Neutrophil (primary cell): ENCODE measurements at regions not wholly inside any gene's neighbourhood (a gene's known extent, or its start where the extent isn't known, plus 50 kb on each side); places are given as distances from the start of the nearest gene placed in this dataset.
"Not testable (repeated sequence)": the region's sequence is repeated elsewhere in the genome, so short reads cannot be mapped to it uniquely, and the experiment has no call there.

Experiments used
- H3K27ac ChIP-seq: fragments of 200-600 bp; sonication (generic); 2 replicates; pipeline ENCODE4 v1.5.1; 2016; ENCODE audit warnings: mild to moderate bottlenecking, moderate library complexity
- H3K27me3 ChIP-seq: fragments of 200-600 bp; sonication (generic); 2 replicates; pipeline ENCODE4 v1.6.0; 2016; ENCODE audit warnings: mild to moderate bottlenecking
- H3K36me3 ChIP-seq: fragments of 200-600 bp; sonication (generic); 2 replicates; pipeline ENCODE4 v1.5.1; 2017
- H3K4me1 ChIP-seq, 2 experiments: fragments of 200-600 bp in 1 of 2; sonication (generic) in 1 of 2; 1 replicate in 1 of 2; 2 replicates in 1 of 2; pipeline versions ENCODE4 v1.5.1 to v1.6.1; 2013 to 2016; ENCODE audit warnings: low read depth in 1 of 2, low read length in 1 of 2, mild to moderate bottlenecking in 1 of 2, moderate library complexity in 1 of 2; ENCODE audit not compliant: control insufficient read depth in 1 of 2, insufficient read depth in 1 of 2
- H3K4me3 ChIP-seq, 2 experiments: fragments of 200-600 bp in 1 of 2; sonication (generic) in 1 of 2; 1 replicate in 1 of 2; 2 replicates in 1 of 2; pipeline ENCODE4 v1.5.1; 2013 to 2016; ENCODE audit warnings: low read depth in 1 of 2, low read length in 1 of 2, mild to moderate bottlenecking in 1 of 2, moderate library complexity in 1 of 2
- H3K9me3 ChIP-seq: fragments of 200-600 bp; sonication (generic); 2 replicates; pipeline ENCODE4 v1.5.1; 2016
- TF ChIP-seq, protein P1 (sequence below): fragments of 200-600 bp; sonication (generic); IDR thresholded peaks from 2 replicates; pipeline ENCODE4 v1.5.1; 2016; ENCODE audit warnings: antibody characterized with exemption

DNA sequence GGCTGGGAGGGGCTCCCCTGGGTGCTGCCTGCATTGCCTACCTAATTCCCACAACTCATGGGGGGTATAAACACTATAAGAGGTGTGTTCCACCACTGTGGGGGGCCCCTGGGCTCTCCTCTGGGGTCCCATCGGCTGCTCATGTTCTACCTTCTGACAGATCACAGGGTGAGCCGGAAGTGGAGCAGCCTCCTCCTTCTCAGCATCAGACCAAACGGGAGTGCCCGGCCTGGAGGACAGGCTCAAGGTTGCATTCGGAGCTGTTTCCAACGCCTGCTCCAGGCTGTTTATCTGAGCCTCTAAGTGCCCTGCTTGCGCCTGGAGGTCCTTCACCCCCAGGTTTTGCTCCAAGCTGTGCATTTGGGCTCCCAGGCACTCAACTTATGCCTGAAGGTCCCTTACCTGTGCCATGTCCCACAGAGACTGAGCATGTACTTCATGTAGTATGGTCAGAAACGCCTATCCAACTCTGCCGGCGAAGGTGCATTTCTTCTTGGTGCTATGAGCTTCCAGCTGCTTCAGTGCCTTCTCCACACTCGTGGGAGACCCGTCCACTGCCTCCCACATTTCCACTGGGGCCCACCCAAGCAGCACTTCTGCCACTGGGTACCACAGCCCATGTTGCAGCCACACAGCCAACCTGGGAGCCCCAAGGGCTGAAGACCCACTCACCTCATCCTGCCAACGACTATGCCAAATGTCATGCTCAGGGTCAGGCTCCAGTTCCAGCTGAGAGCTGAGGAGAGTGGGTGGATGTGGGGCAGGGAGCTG, 232.1 kb downstream of the IGSF11 start:
- Histone ChIP-seq H3K4me1 (no peaks in the 10 kb centered on the region), H3K4me3 (no peak overlapping the region), H3K36me3 (no peaks in the 10 kb centered on the region), H3K27ac (no peak overlapping the region), H3K27me3 (no peaks in the 10 kb centered on the region), H3K9me3 (no peaks in the 10 kb centered on the region)
- TF ChIP-seq, protein P1, sequence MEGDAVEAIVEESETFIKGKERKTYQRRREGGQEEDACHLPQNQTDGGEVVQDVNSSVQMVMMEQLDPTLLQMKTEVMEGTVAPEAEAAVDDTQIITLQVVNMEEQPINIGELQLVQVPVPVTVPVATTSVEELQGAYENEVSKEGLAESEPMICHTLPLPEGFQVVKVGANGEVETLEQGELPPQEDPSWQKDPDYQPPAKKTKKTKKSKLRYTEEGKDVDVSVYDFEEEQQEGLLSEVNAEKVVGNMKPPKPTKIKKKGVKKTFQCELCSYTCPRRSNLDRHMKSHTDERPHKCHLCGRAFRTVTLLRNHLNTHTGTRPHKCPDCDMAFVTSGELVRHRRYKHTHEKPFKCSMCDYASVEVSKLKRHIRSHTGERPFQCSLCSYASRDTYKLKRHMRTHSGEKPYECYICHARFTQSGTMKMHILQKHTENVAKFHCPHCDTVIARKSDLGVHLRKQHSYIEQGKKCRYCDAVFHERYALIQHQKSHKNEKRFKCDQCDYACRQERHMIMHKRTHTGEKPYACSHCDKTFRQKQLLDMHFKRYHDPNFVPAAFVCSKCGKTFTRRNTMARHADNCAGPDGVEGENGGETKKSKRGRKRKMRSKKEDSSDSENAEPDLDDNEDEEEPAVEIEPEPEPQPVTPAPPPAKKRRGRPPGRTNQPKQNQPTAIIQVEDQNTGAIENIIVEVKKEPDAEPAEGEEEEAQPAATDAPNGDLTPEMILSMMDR = no peak

DNA sequence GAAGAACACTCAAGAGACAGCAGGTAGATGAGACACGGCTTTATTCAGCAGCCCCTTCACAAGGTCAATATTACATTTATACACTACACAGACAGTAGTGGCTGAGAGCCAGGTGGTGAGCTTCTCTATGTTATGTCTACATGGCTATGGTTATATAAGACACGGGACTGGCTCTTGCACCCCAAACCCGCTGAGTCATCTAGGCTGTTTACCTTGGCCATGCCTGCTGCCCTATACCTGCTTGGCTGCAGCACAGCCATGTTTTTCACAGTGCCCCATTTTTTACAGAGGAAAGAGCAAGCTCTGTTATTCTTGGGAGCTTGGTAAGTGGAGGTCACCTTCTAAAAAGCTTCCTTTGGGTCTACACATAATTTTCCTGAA, 231.6 kb downstream of the IGSF11 start:
- Histone ChIP-seq H3K36me3 (no peaks in the 10 kb centered on the region), H3K9me3 (no peaks in the 10 kb centered on the region), H3K4me3 (no peak overlapping the region), H3K27ac (no peak overlapping the region), H3K27me3 (no peaks in the 10 kb centered on the region), H3K4me1 (no peaks in the 10 kb centered on the region)
- TF ChIP-seq, protein P1 = no peak

DNA sequence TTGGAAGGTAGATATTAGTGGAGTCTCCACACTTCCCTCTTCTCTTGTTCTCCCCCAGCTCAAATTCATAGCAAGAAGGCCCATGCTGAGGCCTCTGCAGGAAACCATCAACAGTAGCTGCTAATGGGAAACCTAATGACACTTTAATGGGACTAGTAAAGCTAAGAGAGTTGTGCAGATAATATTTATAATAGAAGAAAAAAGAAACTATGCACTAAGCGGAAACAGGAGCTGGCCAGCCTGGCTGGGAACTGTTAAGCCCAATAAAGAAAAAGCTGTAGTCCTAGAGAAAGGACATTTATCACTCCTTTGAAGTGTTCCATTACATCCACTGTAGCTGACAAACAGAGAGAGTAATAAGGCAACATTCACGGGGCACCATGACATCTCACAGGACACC, 229.6 kb downstream of the IGSF11 start:
- H3K36me3 ChIP-seq = no peaks in the 10 kb centered on the region
- no peaks in the 10 kb centered on the region for H3K27me3 ChIP-seq
- H3K4me1 ChIP-seq = no peaks in the 10 kb centered on the region
- no peak overlapping the region for H3K27ac ChIP-seq
- no peak overlapping the region for H3K4me3 ChIP-seq
- TF ChIP-seq, protein P1 = no peak
- no peaks in the 10 kb centered on the region for H3K9me3 ChIP-seq

DNA sequence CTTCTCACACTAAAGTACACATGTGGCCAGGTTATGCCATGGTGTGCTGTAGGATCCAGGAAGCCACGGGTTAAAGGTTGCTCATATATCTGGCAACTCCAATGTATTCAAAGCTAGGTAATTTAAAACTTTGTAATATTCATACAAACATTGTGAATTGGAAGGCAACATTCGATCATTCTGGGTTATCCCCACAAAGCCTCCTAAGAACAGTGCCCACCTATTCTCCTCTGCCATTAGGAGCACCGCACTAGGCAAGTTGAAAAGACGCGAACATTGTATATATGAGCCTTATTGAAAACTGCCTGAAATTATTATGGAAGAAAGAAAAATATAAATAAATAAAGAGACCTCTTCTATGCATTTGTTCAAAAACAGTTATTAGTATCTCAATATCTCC, 228.2 kb downstream of the IGSF11 start:
- Histone ChIP-seq H3K4me1 (no peaks in the 10 kb centered on the region), H3K27me3 (no peaks in the 10 kb centered on the region), H3K4me3 (no peak overlapping the region), H3K36me3 (no peaks in the 10 kb centered on the region), H3K27ac (no peak overlapping the region), H3K9me3 (no peaks in the 10 kb centered on the region)
- TF ChIP-seq, protein P1 = no peak

DNA sequence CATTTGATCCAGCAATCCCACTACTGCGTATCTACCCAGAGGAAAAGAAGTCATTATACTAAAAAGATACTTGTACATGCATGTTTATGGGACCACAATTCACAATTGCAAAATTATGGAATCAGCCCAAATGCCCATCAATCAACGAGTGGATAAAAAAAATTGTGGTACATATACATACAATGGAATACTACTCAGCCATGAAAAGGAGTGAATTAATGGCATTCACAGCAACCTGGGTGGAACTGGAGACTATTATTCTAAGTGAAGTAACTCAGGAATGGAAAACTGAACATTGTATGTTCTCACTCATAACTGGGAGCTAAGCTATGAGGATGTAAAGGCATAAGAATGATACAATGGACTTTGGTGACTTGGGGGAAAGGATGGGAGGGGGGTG, 227.3 kb downstream of the IGSF11 start:
- H3K27ac ChIP-seq, H3K27me3 ChIP-seq, H3K9me3 ChIP-seq, H3K4me3 ChIP-seq, H3K36me3 ChIP-seq, H3K4me1 ChIP-seq: not testable (repeated sequence)

DNA sequence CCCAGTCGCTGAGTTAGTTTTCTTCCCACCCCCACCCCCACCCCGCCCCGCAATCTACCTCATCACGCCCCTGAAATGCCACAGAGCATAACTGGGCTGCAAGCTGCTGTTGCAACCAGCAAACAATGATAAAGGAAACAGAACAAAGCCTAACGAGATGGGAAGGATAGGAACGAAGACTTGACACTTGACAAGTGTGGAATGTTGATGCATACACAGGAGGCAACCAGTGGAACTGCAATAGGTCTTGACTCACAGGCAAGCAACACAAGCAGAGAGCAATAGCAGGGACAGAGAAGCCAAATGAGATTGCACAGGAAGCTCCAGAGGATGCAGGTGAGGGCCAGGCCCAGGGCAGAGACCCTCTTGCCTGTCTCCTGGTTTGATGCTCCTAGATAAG, 225.9 kb downstream of the IGSF11 start:
- Histone ChIP-seq H3K4me1 (no peaks in the 10 kb centered on the region), H3K4me3 (no peak overlapping the region), H3K36me3 (no peaks in the 10 kb centered on the region), H3K9me3 (no peaks in the 10 kb centered on the region), H3K27me3 (no peaks in the 10 kb centered on the region), H3K27ac (no peak overlapping the region)
- TF ChIP-seq, protein P1 = no peak
